Glutamatergic neuron (in vitro differentiated cells): ENCODE measurements at regions not wholly inside any gene's neighbourhood (a gene's known extent, or its start where the extent isn't known, plus 50 kb on each side); places are given as distances from the start of the nearest gene placed in this dataset.

Source experiments
- DNase-seq: peaks from one replicate; pipeline ENCODE4 v3.0.0; 2022
- H3K27ac Mint-ChIP-seq: one replicate; pipeline ENCODE4 v1.8.0; 2020; ENCODE audit warnings: mild to moderate bottlenecking, mixed read lengths, inconsistent platforms; ENCODE audit not compliant: unreplicated experiment
- H3K27me3 Mint-ChIP-seq: one replicate; pipeline ENCODE4 v1.8.0; 2020; ENCODE audit warnings: mild to moderate bottlenecking, moderate library complexity, mixed read lengths, inconsistent platforms; ENCODE audit not compliant: unreplicated experiment
- H3K36me3 Mint-ChIP-seq: one replicate; pipeline ENCODE4 v1.8.0; 2020; ENCODE audit warnings: mild to moderate bottlenecking, mixed read lengths, inconsistent platforms; ENCODE audit not compliant: unreplicated experiment
- H3K4me1 Mint-ChIP-seq: one replicate; pipeline ENCODE4 v1.8.0; 2020; ENCODE audit warnings: mild to moderate bottlenecking, low read depth, mixed read lengths, inconsistent platforms; ENCODE audit not compliant: unreplicated experiment
- H3K4me3 Mint-ChIP-seq: one replicate; pipeline ENCODE4 v1.8.0; 2020; ENCODE audit warnings: mild to moderate bottlenecking, mixed read lengths, inconsistent platforms; ENCODE audit not compliant: unreplicated experiment
- H3K9me3 Mint-ChIP-seq: one replicate; pipeline ENCODE4 v1.8.0; 2020; ENCODE audit warnings: mild to moderate bottlenecking, moderate library complexity, mixed read lengths, inconsistent platforms; ENCODE audit not compliant: unreplicated experiment
- CTCF ChIP-seq: fragments of 200-600 bp; sonication (generic); IDR thresholded peaks from one replicate; pipeline ENCODE4 v1.5.0; 2021; ENCODE audit not compliant: partially characterized antibody, unreplicated experiment

GRCh38 chr10:118505363-118505762 is 90.1 kb downstream of the PRLHR start:
- no peaks in the 10 kb centered on the region for H3K9me3 Mint-ChIP-seq
- peaks cover 2% of the 10 kb centered on the region for H3K4me1 Mint-ChIP-seq
- DNase-seq: no peak
- TF ChIP-seq CTCF: no peak
- H3K4me3 Mint-ChIP-seq: no peak overlapping the region
- H3K36me3 Mint-ChIP-seq: no peaks in the 10 kb centered on the region
- peaks cover 2% of the 10 kb centered on the region for H3K27me3 Mint-ChIP-seq
- H3K27ac Mint-ChIP-seq: no peak overlapping the region

- no peak for DNase-seq
- Mint-ChIP-seq H3K4me3 (no peak overlapping the region), H3K27me3 (peaks cover 2% of the 10 kb centered on the region), H3K9me3 (no peaks in the 10 kb centered on the region), H3K36me3 (no peaks in the 10 kb centered on the region), H3K4me1 (peaks cover 2% of the 10 kb centered on the region), H3K27ac (no peak overlapping the region)
- TF ChIP-seq CTCF: no peak
These were observed 90.8 kb downstream of the PRLHR start for GRCh38 chr10:118504467-118505205.

GRCh38 chr10:118504044-118504443 is 91.4 kb downstream of the PRLHR start:
- Mint-ChIP-seq H3K4me1 (peaks cover 2% of the 10 kb centered on the region), H3K4me3 (no peak overlapping the region), H3K27ac (no peak overlapping the region), H3K27me3 (peaks cover 2% of the 10 kb centered on the region), H3K36me3 (no peaks in the 10 kb centered on the region), H3K9me3 (no peaks in the 10 kb centered on the region)
- no peak for TF ChIP-seq CTCF
- DNase-seq: no peak

GRCh38 chr10:118503192-118503591 is 92.3 kb downstream of the PRLHR start:
- no peak for DNase-seq
- H3K4me3 Mint-ChIP-seq: no peak overlapping the region
- H3K9me3 Mint-ChIP-seq: no peaks in the 10 kb centered on the region
- no peaks in the 10 kb centered on the region for H3K36me3 Mint-ChIP-seq
- H3K27ac Mint-ChIP-seq: no peak overlapping the region
- H3K4me1 Mint-ChIP-seq: peaks cover 2% of the 10 kb centered on the region
- no peak for TF ChIP-seq CTCF
- H3K27me3 Mint-ChIP-seq: peaks cover 2% of the 10 kb centered on the region

GRCh38 chr10:118501637-118502440 is 93.6 kb downstream of the PRLHR start:
- no peak for TF ChIP-seq CTCF
- Mint-ChIP-seq H3K36me3 (no peaks in the 10 kb centered on the region), H3K4me1 (peaks cover 5% of the 10 kb centered on the region), H3K27me3 (peaks cover 2% of the 10 kb centered on the region), H3K27ac (no peak overlapping the region), H3K4me3 (no peak overlapping the region), H3K9me3 (no peaks in the 10 kb centered on the region)
- DNase-seq: no peak
